ENCODE measurements at regions not wholly inside any gene's neighbourhood (a gene's known extent, or its start where the extent isn't known, plus 50 kb on each side); places are given as distances from the start of the nearest gene placed in this dataset.

DNA sequence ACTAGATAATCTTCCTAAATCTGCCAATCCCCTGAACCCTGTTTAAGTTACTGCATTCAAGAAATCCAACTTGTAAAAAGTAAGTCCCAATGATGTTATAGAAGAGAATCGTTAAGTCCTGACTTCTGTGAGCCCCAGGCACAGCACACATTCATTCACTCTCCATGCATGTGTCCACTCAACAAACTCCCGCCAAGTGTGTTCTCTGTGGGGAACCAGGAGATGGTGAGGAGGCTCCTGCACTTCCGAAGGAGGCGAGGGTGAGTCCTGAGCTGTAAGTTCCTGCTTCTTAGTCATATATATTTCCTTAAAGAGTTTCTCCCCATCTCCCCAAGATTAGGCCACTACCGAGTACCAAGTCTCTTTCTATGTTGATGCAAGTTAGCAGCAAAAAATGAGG, 635.0 kb upstream of the ID2 start:
- TF ChIP-seq, protein P1, sequence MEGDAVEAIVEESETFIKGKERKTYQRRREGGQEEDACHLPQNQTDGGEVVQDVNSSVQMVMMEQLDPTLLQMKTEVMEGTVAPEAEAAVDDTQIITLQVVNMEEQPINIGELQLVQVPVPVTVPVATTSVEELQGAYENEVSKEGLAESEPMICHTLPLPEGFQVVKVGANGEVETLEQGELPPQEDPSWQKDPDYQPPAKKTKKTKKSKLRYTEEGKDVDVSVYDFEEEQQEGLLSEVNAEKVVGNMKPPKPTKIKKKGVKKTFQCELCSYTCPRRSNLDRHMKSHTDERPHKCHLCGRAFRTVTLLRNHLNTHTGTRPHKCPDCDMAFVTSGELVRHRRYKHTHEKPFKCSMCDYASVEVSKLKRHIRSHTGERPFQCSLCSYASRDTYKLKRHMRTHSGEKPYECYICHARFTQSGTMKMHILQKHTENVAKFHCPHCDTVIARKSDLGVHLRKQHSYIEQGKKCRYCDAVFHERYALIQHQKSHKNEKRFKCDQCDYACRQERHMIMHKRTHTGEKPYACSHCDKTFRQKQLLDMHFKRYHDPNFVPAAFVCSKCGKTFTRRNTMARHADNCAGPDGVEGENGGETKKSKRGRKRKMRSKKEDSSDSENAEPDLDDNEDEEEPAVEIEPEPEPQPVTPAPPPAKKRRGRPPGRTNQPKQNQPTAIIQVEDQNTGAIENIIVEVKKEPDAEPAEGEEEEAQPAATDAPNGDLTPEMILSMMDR (IDR thresholded peaks at IDR 0.05), result no peak
- no peak for TF ChIP-seq POLR2A (IDR thresholded peaks at IDR 0.05)
